ENCODE measurements at regions not wholly inside any gene's neighbourhood (a gene's known extent, or its start where the extent isn't known, plus 50 kb on each side); places are given as distances from the start of the nearest gene placed in this dataset.

DNA sequence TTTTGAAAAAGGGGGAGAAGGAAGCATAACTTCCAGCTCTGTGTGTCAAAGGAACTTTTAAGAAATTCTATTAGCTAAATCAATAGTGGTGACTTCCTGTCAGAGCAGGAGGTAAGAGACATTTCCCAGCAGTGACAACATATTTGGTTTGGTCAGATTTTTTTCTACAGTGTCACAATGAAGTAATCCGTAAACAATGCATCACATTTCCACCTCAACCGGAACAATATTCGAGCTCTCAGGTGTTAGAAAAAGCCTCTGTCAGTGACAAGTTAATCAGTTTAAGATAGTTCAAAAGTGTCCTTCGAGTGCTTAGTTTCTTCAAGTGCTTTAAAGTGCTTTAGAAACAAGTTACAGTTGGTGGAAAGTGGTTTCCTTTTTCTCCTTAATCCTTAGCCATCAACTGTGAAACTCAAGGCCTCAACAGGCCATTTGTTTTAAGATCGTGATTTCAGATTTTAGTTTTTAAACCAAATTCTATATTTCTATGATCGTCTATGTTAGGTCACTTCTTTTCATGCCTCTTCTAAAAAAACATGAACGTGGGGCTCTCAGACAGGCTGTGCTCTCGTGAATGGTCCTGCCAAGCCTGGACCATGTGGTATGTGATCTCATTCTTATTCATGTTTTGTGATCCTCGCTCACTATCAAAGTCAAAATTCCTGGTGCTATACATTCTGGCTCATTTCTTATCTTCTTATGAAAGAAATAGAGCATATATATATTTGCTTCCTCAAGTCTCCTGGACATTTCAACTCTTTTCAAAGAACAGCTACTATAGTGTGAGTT lies 181.9 kb upstream of the HMHB1 start:
- TF ChIP-seq POLR2A (IDR thresholded peaks at IDR 0.05) = no peak
- TF ChIP-seq, protein P1, sequence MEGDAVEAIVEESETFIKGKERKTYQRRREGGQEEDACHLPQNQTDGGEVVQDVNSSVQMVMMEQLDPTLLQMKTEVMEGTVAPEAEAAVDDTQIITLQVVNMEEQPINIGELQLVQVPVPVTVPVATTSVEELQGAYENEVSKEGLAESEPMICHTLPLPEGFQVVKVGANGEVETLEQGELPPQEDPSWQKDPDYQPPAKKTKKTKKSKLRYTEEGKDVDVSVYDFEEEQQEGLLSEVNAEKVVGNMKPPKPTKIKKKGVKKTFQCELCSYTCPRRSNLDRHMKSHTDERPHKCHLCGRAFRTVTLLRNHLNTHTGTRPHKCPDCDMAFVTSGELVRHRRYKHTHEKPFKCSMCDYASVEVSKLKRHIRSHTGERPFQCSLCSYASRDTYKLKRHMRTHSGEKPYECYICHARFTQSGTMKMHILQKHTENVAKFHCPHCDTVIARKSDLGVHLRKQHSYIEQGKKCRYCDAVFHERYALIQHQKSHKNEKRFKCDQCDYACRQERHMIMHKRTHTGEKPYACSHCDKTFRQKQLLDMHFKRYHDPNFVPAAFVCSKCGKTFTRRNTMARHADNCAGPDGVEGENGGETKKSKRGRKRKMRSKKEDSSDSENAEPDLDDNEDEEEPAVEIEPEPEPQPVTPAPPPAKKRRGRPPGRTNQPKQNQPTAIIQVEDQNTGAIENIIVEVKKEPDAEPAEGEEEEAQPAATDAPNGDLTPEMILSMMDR (IDR thresholded peaks at IDR 0.05) = no peak

All from body of pancreas (tissue), 4 donors.